ENCODE measurements at regions not wholly inside any gene's neighbourhood (a gene's known extent, or its start where the extent isn't known, plus 50 kb on each side); places are given as distances from the start of the nearest gene placed in this dataset.

GRCh38 chr2:190800528-190800927 is 80.1 kb upstream of the GLS start:
- no peak for TF ChIP-seq GATA2 (IDR thresholded peaks at IDR 0.05; ENCODE audit: low read depth, low read length)
- TF ChIP-seq GATA3 (IDR thresholded peaks at IDR 0.05; ENCODE audit: low read depth, low read length): no peak

All from SH-SY5Y (cell line).